OCI-LY7 (cell line): ENCODE measurements at regions not wholly inside any gene's neighbourhood (a gene's known extent, or its start where the extent isn't known, plus 50 kb on each side); places are given as distances from the start of the nearest gene placed in this dataset.

Experiments used
- BruUV-seq: library from RNA; stranded (reverse); fragments of 400-500 nt; replicated peaks from 2 replicates; lab custom pipeline; 2021; lab: Mats Ljungman, UMichigan
- CTCF ChIA-PET: fragments of 300-600 bp; sonication (Branson Sonifier 250); formaldehyde crosslinking; loops from one replicate; lab custom pipeline; 2022; ENCODE audit warnings: antibody characterized with exemption; ENCODE audit not compliant: unreplicated experiment; lab: Charles Lee
- POLR2A ChIA-PET: fragments of 300-600 bp; sonication (Branson Sonifier 250); formaldehyde crosslinking; loops from one replicate; lab custom pipeline; 2022; ENCODE audit warnings: antibody characterized with exemption; lab: Charles Lee
- DNase-seq: peaks from one replicate; pipeline ENCODE4 v3.0.0-alpha.2; 2015; ENCODE audit warnings: low spot score
- H2AFZ ChIP-seq: fragments of 200-600 bp; sonication (generic), shearing (Covaris generic); 2 replicates; pipeline ENCODE4 v1.6.1; 2014; ENCODE audit warnings: mild to moderate bottlenecking, antibody characterized with exemption, low read length, moderate library complexity
- H3K27ac ChIP-seq: fragments of 200-600 bp; sonication (generic); 2 replicates; pipeline ENCODE4 v1.5.1; 2014; ENCODE audit warnings: mixed run types, low read depth, mild to moderate bottlenecking, moderate library complexity, low read length, inconsistent platforms; ENCODE audit not compliant: poor library complexity, severe bottlenecking
- H3K36me3 ChIP-seq: fragments of 200-600 bp; sonication (generic); 2 replicates; pipeline ENCODE4 v1.6.1; 2014; ENCODE audit warnings: mild to moderate bottlenecking, antibody characterized with exemption, low read length, moderate library complexity, mixed read lengths; ENCODE audit not compliant: insufficient read depth
- H3K4me1 ChIP-seq: fragments of 200-600 bp; sonication (generic); 2 replicates; pipeline ENCODE4 v1.5.1; 2014; ENCODE audit warnings: mild to moderate bottlenecking, low read length; ENCODE audit not compliant: insufficient read depth, poor library complexity, severe bottlenecking
- H3K4me2 ChIP-seq: fragments of 200-600 bp; sonication (generic); 2 replicates; pipeline ENCODE4 v1.6.1; 2014; ENCODE audit warnings: mild to moderate bottlenecking, low read length
- H3K4me3 ChIP-seq: fragments of 200-600 bp; sonication (generic); 2 replicates; pipeline ENCODE4 v1.5.1; 2014; ENCODE audit warnings: mild to moderate bottlenecking, low read depth, low read length; ENCODE audit not compliant: poor library complexity, severe bottlenecking
- H3K79me2 ChIP-seq: fragments of 200-600 bp; sonication (generic); 2 replicates; pipeline ENCODE4 v1.6.1; 2016; ENCODE audit warnings: low read depth, mild to moderate bottlenecking, low read length, moderate library complexity, mixed read lengths; ENCODE audit not compliant: insufficient read depth
- H3K9me2 ChIP-seq: fragments of 200-600 bp; sonication (generic); 2 replicates; pipeline ENCODE4 v1.6.1; 2016; ENCODE audit warnings: mild to moderate bottlenecking, low read length, mixed read lengths; ENCODE audit not compliant: insufficient read depth
- H3K9me3 ChIP-seq: fragments of 200-600 bp; sonication (generic); 2 replicates; pipeline ENCODE4 v1.6.1; 2014; ENCODE audit warnings: mild to moderate bottlenecking, mixed run types, low read length, mixed read lengths
- H4K20me1 ChIP-seq: fragments of 200-600 bp; sonication (generic); 2 replicates; pipeline ENCODE4 v1.6.1; 2014; ENCODE audit warnings: mild to moderate bottlenecking, antibody characterized with exemption, low read length, moderate library complexity, mixed read lengths; ENCODE audit not compliant: insufficient read depth
- CTCF ChIP-seq: fragments of 200-600 bp; sonication (generic); conservative IDR thresholded peaks from 2 replicates; pipeline ENCODE4 v1.5.1; 2014; ENCODE audit warnings: mild to moderate bottlenecking, antibody characterized with exemption, low read length, moderate library complexity, mixed read lengths
- EZH2phosphoT487 ChIP-seq: fragments of 200-600 bp; sonication (generic); IDR thresholded peaks from 2 replicates; pipeline ENCODE4 v1.6.1; 2018; ENCODE audit warnings: low read depth, borderline replicate concordance, mild to moderate bottlenecking, mixed run types, antibody characterized with exemption, low read length, moderate library complexity, mixed read lengths
- intact Hi-C: fragments of 100-400 bp; cut with micrococcal nuclease; formaldehyde crosslinking; loops from one replicate; pipeline ENCODE4 v1.10.0; 2022; ENCODE audit not compliant: unreplicated experiment

GRCh38 chr10:3933733-3934132, 148.7 kb upstream of the KLF6 start:
- BruUV-seq = no TSS peak
- intact Hi-C loops = no loop called here
- CTCF ChIA-PET = no interaction called here

DNA sequence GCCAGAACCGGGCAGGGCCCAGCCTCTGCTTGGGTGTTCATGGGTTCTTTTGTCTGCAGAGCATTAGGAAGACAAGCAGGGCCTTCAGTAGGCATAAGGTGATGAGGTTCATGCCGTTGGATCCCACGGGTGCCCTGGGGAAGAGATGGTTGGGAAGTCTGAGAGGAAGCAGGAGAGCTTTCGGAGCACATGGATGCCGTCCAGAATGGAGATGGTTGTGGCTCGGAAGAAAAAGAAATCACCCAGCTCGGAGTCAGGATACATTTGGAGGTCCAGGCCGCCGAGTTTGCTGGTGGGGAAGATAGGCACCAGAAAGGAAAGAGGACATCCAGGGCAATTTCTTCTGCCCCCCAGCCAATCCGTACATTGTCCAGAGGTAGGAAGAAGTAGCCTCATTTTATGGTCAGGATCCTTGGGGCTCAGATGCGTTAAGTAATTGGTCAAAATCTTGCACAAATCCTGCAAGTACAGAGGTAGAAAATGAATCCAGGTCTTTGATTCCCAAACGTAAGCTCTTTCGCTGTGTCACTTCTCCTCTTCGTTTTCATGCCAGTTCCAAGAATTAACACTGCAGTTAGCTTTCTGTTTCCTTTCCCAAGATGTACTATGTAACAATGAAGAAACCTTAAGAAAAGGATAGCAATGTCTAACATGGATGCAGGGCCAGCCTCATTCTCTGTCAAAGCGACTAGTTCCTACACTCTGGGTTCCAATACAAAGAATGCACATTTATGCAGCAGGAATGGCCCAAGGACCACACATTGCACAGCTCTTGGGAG, 147.8 kb upstream of the KLF6 start:
- H3K4me3 ChIP-seq = no peak overlapping the region
- no peaks in the 10 kb centered on the region for H3K36me3 ChIP-seq
- CTCF ChIA-PET = interaction anchor here (0.6 kb wide), 1 partner anchor 40 kb away, joined by 3 read pairs; no protein-coding TSS in a partner anchor
- no peaks in the 10 kb centered on the region for H3K9me3 ChIP-seq
- DNase-seq = no peak
- H3K9me2 ChIP-seq = no peaks in the 10 kb centered on the region
- H2AFZ ChIP-seq = no peak overlapping the region
- intact Hi-C loops = no loop called here
- H3K79me2 ChIP-seq = no peaks in the 10 kb centered on the region
- POLR2A ChIA-PET = interaction anchor here (1.1 kb wide), 1 partner anchor 30 kb away, joined by 3 read pairs; no protein-coding TSS in a partner anchor
- BruUV-seq = no TSS peak
- no peak overlapping the region for H3K4me2 ChIP-seq
- no peaks in the 10 kb centered on the region for H3K4me1 ChIP-seq
- H3K27ac ChIP-seq = no peak overlapping the region
- TF ChIP-seq EZH2phosphoT487 (no peak), CTCF (no peak)
- no peaks in the 10 kb centered on the region for H4K20me1 ChIP-seq

More at GRCh38 chr10:3933733-3934132, 148.7 kb upstream of the KLF6 start:
- TF ChIP-seq CTCF = no peak
- TF ChIP-seq EZH2phosphoT487 = no peak
- Histone ChIP-seq H3K4me2 (no peak overlapping the region), H3K9me3 (no peaks in the 10 kb centered on the region), H3K27ac (no peak overlapping the region), H3K9me2 (no peaks in the 10 kb centered on the region), H2AFZ (no peak overlapping the region), H4K20me1 (no peaks in the 10 kb centered on the region), H3K79me2 (no peaks in the 10 kb centered on the region), H3K4me1 (no peaks in the 10 kb centered on the region), H3K4me3 (no peak overlapping the region), H3K36me3 (no peaks in the 10 kb centered on the region)
- DNase-seq = no peak
- POLR2A ChIA-PET = no interaction called here

DNA sequence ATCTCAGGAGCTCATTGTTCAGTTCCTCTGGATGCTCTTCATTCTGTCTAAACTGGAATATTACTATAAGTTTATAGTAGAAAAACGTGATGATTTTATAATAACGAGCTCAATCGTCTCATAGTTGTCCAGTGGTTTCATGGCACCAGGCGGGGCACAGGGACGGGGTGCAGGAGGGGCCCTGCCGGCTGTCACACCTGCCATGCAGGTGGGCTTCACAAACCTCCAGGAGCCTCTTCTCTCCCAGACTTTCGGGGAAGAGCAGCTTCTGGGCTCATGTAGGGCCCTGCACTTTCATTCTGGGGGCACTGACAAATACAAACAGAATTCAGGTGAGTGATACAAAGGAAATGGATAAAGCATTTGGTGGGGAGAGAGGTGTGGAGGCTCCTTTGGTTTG, 146.9 kb upstream of the KLF6 start:
- no TSS peak for BruUV-seq
- ChIA-PET POLR2A (interaction anchor here (1.1 kb wide), 1 partner anchor 29 kb away, joined by 3 read pairs; no protein-coding TSS in a partner anchor), CTCF (no interaction called here)
- Histone ChIP-seq H3K9me2 (no peaks in the 10 kb centered on the region), H3K4me3 (no peak overlapping the region), H3K27ac (no peak overlapping the region), H3K79me2 (no peaks in the 10 kb centered on the region), H3K36me3 (no peaks in the 10 kb centered on the region), H2AFZ (no peak overlapping the region), H3K9me3 (no peaks in the 10 kb centered on the region), H3K4me2 (no peak overlapping the region), H4K20me1 (no peaks in the 10 kb centered on the region), H3K4me1 (no peaks in the 10 kb centered on the region)
- intact Hi-C loops = no loop called here
- DNase-seq = no peak
- no peak for TF ChIP-seq EZH2phosphoT487
- TF ChIP-seq CTCF = no peak
